ENCODE measurements at regions not wholly inside any gene's neighbourhood (a gene's known extent, or its start where the extent isn't known, plus 50 kb on each side); places are given as distances from the start of the nearest gene placed in this dataset.

- TF ChIP-seq CTCF (IDR thresholded peaks at IDR 0.05; ENCODE audit: insufficient read depth, low read depth, low read length), result no peak
- no peak for TF ChIP-seq EZH2 (IDR thresholded peaks at IDR 0.05; ENCODE audit: insufficient read depth, low read length)
Measured at GRCh38 chr13:106836186-106836802, 268.4 kb upstream of the ARGLU1 start.

Data from astrocyte (in vitro differentiated cells and primary cell).